ENCODE measurements at regions not wholly inside any gene's neighbourhood (a gene's known extent, or its start where the extent isn't known, plus 50 kb on each side); places are given as distances from the start of the nearest gene placed in this dataset.

DNA sequence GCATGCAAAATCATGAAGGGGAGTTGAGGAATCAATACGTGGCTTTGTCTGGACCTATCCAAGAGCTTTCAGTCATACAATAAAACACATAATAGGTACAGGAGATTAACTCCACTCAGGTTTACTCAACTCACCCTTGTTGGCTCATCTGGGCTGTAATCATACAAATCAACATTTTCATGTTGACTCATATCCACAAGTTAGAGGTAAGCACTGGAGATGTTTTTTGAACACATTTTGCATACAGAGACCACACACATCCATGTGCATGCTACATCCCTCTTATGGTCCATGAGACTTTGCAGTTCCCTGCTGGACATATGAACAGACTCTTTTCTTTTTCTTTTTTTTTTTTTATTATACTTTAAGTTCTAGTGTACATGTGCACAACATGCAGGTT is 336.9 kb upstream of the PIK3C3 start:
- DNase-seq, result no peak

DNA sequence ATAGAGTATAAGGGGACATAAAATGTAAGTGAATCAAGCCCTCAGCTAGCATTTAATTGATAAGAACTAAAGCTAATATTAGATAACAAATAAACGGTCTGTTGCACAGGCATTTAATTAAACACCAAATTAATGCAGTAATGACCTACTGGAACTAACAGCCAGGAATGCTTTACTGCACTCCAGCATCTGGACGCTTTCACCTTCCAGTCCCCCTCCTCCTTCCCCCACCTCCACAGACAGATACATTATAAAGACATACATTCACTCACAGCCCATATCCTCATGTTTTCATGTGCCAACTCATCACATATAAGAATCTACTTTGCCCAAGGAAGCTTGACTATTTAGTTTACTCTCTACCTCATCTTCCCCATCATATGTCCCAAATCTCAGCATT is 337.4 kb upstream of the PIK3C3 start:
- no peak for DNase-seq

DNA sequence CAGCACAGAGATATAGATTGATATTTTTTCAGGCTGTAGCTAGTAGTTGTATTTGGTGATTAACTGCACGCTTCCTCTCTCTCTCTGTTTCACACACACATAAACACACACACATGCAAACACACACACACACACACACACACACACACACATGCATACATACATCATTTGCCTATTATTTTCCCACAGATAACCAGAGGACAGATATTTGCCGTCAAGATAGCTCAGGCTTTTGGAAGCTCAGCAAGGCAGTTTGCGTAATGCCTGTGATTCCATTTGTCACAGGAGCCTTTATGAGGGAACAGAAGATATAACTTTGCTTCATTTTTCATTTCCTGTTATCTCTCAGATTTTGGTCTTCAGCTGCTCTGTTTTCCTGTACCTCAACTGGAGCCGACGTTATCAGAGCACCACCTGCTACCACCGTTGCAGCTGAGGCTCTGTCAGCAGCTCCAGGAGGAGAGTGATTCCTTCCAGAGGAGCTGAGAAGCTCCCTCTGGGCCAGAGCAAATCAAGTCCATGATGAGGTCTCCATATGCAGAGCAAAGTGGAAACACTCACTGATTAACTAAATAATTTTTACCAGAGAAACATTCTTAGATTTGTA is 341.9 kb upstream of the PIK3C3 start:
- DNase-seq, result no peak

DNA sequence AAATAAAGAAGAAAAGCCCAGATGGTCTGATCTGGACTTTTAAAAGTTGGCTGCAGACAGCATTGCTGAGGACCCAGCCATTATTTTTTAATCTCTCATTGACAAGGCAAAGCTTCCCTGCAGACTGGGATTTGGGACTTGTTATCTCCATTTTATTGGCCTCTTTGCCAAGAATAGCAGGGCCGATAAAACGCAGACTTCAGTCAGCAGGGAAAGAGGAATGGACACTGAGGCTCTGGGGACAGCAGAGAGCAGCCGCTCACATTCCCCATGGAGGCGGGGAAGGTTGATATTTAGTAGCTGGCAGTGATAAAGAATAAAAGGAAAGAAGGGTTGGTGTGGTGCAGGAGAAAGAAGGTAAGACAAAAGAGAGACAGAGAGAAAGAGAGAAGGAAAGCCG is 350.1 kb upstream of the PIK3C3 start:
- DNase-seq, result no peak

DNA sequence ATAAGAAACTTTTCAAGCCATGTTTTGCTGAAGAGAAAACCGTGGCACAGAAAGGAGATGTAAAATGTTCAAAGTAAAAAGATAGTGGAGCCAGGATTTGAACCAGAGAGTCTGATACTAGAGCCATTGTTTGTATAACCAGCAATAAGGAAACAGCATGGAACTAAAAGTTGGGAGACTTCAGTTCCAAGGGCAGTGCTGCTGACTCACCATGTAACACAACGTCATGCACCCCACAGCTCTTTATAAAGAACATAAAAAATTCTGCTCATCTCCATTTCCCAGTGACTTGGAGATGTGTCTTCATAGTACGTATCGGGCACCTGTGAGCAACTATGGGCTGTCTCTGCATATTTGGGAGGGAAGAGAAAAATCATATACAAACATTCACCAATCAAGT is 353.0 kb upstream of the PIK3C3 start:
- DNase-seq, result no peak

DNA sequence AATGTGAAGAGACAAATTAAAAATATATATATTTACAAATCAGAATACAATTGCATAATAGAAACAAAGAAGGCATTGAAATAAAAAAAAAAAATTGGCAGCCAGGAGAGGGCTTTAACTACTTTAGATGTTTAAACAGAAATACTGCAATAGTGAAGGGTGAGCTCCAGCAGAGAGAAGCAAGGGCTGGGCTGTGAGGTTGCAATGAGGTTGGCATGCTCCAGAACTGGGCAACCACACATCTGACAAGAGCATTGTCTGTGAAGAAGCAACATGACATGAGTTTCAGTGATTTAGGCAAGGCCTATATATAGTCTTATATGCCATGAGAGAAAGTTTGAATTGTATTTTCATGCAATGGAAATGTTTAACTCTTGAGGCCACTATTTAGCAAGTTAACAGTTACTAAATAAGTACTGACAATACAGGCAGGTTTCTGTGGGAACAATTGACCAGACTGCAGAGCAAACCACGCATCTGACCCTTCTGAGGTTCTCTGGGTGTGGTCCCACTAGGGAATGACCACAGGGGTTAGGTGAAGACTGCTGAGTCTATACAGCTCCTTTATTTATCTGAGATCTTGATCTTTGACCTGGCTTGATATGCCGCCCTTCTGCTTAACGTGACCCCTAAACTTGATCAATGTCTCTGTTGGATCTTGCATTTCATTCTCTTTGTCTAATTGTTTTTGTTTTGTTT is 354.2 kb upstream of the PIK3C3 start:
- DNase-seq, result no peak

DNA sequence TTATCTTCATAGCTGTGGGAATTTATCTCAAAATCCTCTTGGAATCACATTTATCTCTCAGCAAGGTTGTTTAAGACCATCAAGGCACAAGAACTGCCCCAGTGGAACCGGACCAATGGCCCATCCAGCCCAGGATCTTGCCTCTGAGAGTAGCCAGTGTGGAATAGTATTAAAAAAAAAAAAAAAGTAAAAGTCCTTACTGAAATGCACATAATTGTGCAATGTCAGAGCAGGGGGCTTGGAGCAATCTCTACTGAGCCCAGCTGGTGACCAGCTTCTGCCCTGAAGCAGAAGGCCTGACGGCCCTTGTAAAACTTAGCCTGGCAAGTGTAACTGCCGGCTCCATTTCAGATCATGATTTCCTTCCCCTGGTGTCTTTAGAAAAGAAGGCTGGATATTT is 355.6 kb upstream of the PIK3C3 start:
- no peak for DNase-seq

DNA sequence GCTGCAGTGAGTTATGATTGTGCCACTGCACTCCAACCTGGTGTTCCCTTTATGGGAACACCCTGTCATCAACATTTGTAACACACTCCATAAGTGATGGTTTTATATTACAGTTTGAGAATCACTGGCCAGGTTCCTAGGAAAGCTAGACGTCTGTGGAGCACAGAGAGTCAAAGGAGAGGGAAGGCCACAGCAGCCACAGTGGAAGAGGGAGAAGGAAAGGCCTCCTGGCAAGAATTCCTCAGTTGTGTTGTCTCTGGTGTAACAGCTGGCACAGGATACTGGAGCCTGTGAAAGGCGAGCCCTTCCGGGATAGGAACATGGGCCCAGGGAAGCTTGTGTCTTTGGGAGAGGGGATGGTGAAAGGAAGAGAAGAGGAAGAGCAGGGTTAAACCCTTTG is 360.5 kb upstream of the PIK3C3 start:
- no peak for DNase-seq

DNA sequence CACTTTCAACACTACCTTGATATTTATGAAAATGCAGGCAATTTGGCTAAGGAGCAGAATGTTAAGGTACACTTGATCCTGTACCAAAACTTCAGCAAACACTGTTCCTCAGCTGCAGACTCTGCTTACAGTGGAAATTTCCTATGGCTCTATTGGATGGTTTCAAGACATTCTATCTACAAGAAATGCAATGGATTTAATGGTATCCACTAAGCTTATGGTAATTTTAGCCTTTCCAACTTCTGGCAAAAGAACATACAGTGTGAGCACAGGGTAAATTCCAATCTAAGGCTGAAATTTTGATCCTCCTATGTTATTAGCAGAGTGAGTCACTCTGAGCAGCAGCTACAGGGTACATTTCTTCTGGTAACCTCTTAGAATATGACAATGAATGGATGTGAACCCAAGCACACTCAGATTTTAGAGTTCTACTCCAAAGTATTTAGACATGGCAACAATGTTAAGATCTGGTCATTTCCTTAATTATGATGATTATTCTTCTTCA is 361.8 kb upstream of the PIK3C3 start:
- no peak for DNase-seq

DNA sequence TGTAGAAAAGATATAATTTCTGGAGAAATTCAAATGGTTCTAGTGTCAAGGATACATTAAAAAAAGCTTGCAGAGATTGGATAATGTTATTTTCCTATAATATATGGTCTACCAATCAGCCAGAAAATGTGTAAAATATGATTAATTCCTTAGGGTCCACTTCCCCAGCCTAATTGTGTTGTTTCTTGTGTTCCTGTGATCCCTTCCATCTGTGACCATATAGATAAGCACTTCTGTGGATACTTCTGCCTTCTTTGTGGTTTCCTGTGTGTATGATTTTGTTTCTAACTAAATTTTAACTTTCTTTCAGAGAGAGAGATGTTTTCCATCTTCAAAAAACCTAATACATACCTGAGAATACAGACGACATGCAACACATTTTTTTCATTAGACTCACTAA is 367.1 kb upstream of the PIK3C3 start:
- DNase-seq, result no peak

DNA sequence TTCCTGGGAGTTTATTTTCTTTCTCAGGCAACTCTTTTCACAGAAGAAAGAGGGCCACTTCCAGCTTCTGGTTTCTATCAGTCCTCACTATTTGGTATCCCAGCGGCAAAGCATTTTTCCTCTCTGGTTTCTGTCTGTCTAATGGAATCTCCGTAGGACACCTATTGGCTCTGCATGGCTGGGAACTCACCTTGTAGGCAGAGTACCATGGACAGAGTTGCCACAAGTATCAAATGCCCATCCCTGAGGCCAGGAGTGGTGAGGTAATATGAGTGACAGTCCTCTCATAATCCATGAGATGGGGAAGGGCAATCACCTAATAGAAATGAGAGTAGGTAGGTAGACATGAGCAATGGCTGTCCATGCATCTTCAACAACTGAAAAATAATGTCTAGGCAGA is 369.5 kb upstream of the PIK3C3 start:
- no peak for DNase-seq

DNA sequence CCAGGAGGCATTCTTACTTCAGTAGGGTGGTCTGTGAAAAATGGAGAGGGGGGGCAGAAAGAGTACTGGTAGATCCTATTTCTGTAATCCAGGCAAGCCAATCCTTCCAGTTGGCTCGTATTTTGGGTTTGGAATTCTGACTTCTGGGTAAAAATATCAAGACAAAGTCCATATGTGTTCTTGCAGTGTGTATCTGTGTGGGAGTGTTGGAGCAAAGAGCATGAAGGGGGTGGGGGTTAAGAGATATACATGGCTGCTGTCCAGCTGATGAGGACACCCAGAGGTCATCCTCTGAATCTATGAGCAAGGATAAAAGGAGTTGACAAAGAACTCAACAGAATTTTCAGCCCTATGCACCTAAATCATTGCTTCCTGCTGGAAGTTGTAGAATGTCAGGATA is 375.8 kb upstream of the PIK3C3 start:
- DNase-seq, result no peak

DNA sequence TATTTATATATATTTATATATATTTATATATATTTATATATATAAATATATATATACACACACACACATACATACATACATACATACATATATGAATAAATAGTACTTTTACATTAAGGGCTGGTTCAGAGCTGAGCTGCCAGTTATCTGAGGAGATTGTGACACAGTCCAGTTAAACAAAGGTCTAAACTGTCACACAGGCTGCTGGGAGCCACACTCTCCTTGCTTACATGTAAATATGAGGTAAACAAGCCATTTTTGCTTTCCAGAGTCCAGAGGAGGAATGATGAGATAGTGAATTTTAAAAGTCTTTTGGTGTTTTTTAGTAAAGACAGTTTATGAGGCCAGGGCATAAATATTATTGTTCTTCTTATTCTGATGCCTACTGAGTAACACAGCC is 377.5 kb upstream of the PIK3C3 start:
- no peak for DNase-seq

DNA sequence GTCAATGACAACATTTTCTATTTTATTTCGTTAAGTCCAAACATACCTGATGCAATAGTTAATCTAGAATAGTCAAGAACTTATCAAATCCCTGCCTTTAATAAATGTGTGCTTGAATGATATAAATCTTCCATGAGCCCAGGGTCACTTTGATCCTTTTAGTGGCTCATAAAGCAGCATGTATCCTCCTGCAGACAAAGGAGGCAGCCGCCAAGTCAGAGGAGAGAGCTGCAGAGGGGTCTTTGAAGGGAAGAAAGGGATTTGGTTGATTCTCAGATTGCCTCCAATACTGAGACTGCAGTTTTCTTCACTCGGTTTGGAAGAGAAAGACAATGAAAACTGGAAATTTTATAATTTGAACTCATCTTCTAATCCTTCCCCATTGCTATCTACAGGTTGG is 378.4 kb upstream of the PIK3C3 start:
- no peak for DNase-seq

DNA sequence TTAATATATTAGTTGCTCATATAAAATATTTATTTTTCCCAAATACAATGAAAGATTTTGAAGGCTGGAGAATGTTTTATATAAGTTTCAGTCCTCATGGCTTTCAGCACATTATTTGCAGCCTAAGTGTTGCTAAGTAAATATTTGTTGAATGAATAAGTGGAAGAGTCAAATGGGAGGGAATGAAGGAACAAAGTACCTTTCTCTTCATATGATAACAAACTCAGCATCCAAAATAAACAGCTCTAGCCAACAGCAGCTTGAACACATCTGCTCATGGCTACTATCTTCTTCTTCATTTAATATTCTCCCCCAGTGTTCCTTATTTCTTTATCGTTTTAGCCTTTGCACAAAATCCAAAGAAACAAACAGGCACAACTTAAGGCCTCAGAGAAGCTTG is 385.2 kb upstream of the PIK3C3 start:
- no peak for DNase-seq

DNA sequence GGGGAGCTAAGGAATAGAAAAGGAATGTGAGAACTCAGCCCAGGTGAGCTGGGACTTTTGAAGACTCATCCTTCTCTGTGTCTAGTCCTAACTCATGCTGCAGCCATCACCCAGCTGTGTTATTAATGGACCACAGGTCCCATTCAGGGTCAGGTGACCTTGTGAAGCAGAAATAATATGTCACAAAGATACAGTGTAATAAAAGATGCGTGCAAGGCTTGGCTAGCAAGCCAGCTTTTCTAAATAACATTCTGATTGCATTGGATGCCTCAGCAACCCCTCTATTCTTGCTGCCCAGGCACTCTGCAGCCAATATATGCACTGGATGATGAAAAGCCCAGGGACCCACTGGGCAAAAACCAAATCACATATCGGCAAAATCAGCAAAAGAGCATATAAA is 393.1 kb upstream of the PIK3C3 start:
- DNase-seq, result no peak

DNA sequence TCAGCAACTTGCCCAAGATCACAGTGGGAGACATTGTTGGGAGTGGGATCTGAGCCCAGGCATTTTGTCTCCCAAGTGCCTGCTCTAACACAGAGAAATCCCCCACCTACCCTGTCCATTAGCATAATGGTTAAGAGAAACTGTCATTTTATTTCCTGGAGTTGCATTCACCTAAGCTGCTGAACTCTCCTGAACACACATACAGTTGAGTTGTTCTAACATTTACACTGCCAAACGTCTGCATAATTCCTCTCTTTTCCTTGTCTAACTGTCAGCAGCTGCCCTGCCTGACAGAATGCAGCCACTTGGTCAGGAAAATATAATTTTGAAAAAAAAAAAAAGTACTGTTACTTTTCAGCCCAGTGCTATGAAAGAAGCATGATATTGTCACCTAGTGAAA is 396.3 kb upstream of the PIK3C3 start:
- DNase-seq, result no peak

DNA sequence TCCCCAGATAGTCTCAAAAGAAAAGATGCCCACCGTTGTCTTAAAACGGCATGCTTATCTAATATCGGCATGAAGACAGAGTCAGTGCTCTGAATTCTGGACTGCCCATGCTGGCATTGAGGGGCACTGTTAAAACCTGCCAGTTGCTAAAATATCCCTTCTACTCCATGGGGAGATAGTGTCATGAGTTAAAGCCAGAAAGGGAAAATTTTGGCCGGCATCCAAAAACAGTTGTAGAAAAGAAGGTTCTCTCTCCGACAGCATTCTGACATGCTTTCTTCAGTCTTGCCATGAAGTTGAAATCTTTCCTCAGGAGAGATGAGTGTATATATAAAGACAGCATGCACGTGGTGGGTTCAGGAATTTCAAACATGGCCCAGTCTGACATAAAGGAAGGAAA is 401.3 kb upstream of the PIK3C3 start:
- no peak for DNase-seq

DNA sequence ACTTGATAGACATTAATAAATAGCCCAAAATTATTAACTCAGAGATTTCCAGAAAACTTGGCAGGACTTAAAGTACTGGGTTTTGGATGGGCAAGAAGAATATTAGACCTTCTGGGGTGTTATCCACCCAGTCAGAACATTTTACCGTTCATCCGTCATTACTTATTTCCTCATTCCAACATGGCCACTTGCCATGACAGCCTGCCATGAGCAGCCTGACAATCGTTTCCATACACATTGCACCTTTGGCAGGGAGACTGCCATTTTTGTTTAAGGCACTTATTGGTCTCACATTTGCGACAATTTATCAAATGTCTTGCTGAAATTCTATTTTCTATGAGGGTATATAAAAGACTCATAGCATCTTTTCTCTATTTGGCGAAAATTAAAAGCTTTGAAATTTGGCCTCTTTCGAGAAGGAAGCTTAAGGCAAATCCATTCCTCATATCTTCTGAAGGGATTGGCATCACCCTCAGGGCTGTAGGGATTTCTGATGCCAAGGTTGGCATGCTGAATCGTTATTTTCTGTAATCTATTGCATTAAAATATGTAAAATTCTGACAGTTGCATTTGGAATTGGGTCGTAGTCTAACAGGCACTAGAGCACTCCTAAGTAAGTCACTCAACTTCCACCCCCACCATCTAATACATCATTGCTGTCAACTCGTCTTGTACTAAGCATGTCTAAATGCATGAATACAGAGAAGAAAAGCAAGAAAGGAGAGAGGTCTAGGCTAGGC is 406.3 kb upstream of the PIK3C3 start:
- DNase-seq, result no peak

DNA sequence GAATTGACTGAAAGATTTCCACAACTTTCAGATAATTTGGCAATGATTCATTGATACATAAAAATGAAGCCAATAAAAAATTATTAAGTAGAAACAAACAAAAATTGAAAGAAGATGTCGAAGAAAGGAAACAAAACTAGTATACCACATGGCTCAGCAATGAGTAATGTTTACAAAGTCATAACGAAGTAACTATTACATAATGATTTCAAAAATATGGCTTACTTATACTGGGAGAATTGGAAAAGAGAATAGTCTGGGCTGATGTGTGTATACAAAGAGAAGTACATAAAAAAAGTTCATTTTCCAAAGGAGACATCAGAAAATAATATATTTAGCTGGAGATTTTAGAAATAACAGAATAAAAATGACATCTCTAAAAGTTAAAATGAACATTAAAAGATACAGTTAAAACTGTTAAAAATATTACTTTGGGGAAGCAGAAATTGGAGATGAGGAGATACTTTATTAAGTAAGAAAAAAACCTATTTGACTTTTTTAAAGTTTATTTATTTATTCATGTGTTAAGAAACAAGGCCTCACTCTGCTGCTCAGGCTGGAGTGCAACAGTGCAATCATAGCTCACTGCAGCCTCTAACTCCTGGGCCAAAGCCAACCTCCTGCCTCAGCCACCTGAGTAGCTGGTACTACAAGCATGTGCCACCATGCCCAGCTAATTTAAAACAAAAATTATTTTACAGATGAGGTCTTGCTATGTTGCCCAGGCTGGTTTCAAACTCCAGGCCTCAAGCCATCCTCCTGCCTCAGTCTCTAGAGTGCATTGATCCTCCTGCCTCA is 409.7 kb upstream of the PIK3C3 start:
- no peak for DNase-seq

DNA sequence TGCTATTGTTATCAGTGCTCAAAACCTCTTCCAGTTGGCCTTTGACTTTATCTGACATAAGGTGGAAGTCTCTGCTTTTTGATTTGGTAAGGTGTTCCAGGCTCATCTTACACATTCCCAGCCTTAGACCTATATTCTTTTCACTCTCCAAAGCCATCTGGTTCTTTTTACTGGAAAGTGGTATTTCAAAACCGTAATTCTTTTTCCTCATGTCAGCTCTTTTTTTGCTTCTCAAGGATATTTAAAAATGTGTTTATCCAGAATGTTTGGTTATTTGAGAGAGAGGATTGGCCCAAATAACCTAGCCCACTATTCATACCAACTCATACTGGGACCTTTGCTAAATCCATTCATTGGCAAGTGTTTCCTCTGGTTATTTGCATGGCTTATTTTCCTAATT is 411.2 kb upstream of the PIK3C3 start:
- DNase-seq, result no peak

DNA sequence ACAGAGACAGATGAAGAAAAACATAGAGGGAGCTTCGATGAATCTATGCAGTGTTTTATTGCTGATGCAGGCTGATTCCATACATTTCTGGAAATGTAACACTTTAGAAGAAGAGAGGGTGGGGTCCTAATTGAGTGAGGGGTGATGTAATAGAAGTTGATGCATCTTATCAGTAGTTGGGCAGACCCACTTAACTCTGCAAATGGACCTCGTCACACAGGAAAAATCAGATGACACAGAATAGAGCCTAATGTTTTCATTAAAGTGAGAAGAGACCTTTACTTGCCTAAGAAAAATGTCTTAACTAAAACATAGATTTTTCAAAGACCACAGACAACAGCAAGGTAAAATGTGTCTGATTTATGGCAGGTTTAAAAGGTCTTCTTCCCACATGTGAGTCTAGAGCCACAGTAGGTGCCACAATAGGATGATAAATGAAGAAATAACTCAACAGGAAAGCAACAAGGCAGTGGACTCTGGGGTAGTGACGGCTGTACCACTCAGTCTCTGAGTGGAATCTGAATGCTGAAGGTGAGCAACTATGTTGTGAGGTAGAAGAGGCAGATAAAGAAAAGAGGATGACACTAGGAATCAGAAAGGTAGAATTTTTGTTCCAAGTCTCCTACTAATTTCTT is 414.7 kb upstream of the PIK3C3 start:
- no peak for DNase-seq

DNA sequence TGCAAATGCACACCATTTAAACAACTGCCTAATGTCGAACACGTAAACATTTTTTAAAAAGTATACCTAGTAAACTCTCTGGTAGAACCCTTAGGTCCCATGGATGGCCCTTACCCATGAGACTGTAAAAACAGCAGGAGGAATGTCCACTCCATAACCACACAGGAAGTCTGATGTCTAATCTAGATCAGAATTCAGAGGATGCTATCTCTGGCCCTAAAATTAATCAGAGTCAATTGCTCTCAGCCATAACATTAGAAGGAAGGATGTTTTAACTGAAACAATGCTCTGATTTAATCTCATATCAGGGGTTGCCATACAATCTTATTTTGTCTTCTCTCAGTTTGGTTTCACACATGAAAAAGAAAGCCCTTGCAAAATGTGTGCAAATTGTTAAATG is 416.3 kb upstream of the PIK3C3 start:
- DNase-seq, result no peak

Measured in central memory CD4-positive, alpha-beta T cell (primary cell).